Upper lobe of left lung (tissue), 6 donors: ENCODE measurements at regions not wholly inside any gene's neighbourhood (a gene's known extent, or its start where the extent isn't known, plus 50 kb on each side); places are given as distances from the start of the nearest gene placed in this dataset.

Experiments
- ATAC-seq, 2 donors: fragments of 200-7000 bp; cut with Tn5 transposase; one replicate each; pipeline ENCODE4 v1.9.1; 2022; ENCODE audit warnings: mild to moderate bottlenecking in 2 of 2, moderate library complexity in 2 of 2; ENCODE audit not compliant: low FRiP score in 2 of 2
- DNase-seq, 2 donors: peaks; one replicate each; pipeline ENCODE4 v3.0.0-alpha.2; 2019 to 2020
- H3K27ac ChIP-seq, 4 donors: fragments of 200-600 bp; sonication (generic); one replicate each; pipeline ENCODE4 v1.5.1; 2016 to 2019
- H3K27me3 ChIP-seq, 4 donors: fragments of 200-600 bp; sonication (generic); one replicate each; pipeline ENCODE4 v1.5.1; 2017 to 2019
- H3K36me3 ChIP-seq, 4 donors: fragments of 200-600 bp; sonication (generic); one replicate each; pipeline ENCODE4 v1.5.1; 2016 to 2019
- H3K4me1 ChIP-seq, 4 donors: fragments of 200-600 bp; sonication (generic); one replicate each; pipeline ENCODE4 v1.5.1; 2018 to 2019
- H3K4me3 ChIP-seq, 4 donors: fragments of 200-600 bp; sonication (generic); one replicate each; pipeline ENCODE4 v1.5.1; 2017 to 2019; ENCODE audit warnings: mild to moderate bottlenecking in 2 of 4, moderate library complexity in 1 of 4
- H3K9me3 ChIP-seq, 4 donors: fragments of 200-600 bp; sonication (generic); one replicate each; pipeline ENCODE4 v1.5.1; 2018 to 2019
- EP300 ChIP-seq, 4 donors: sonication (generic); formaldehyde crosslinking; IDR thresholded peaks; one replicate each; pipeline ENCODE4 v1.5.1; 2017; ENCODE audit warnings: antibody characterized with exemption in 4 of 4, control low read depth in 2 of 4
- POLR2A ChIP-seq, 4 donors: fragments of 450-650 bp; IDR thresholded peaks; one replicate each; pipeline ENCODE4 v1.5.1; 2016 to 2017; ENCODE audit warnings: antibody characterized with exemption in 4 of 4, mild to moderate bottlenecking in 2 of 4
- POLR2AphosphoS5 ChIP-seq, 2 donors: sonication (generic); formaldehyde crosslinking; IDR thresholded peaks; one replicate each; pipeline ENCODE4 v1.5.1; 2017; ENCODE audit warnings: antibody characterized with exemption in 2 of 2
- WGBS, 2 donors: methylation state at CpG; one replicate each; pipeline ENCODE4 v1.1.5; 2017 to 2018; 5-methylcytosine and 5-hydroxymethylcytosine counted together
- TF ChIP-seq, protein P1 (sequence below), 6 experiments: fragments of 450-650 bp in 4 of 6; fragments of 200-600 bp in 2 of 6; sonication (generic) in 2 of 6; IDR thresholded peaks; one replicate each; pipeline ENCODE4 v1.5.1; 2016 to 2019; ENCODE audit warnings: antibody characterized with exemption in 6 of 6
- donor health status: DM: no; HTN: no; CAD: no; lungs with moderate emphysema.
- donor health status: DM: no; HTN: yes; CAD: no; lungs with severe emphysema.

DNA sequence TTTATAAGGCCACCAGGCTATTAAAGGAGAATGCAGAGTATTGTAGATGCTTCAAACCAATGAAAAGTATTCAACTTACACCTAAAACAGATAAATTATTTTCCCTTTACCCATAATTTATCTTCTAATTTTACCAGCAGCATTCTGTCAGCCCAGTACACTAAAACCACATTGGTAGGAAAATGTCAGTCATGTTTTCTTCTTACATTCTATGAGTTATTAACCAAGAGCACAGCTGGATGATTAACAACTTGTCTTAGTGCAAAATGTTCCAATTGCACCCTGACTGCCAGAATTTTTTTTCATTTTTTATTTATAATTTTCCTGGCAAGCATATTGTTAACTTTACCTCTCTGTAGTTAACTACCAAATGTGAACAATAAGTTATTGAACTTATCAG is 79.0 kb upstream of the WDR75 start:
- Histone ChIP-seq H3K27ac (no peak overlapping the region), H3K4me3 (no peak overlapping the region), H3K4me1 (no peaks in the 10 kb centered on the region), H3K9me3 (no peaks in the 10 kb centered on the region), H3K27me3 (no peaks in the 10 kb centered on the region), H3K36me3 (no peaks in the 10 kb centered on the region)
- ATAC-seq (no peak), DNase-seq (no peak)
- no peak for TF ChIP-seq POLR2A (IDR thresholded peaks at IDR 0.05)
- TF ChIP-seq, protein P1, sequence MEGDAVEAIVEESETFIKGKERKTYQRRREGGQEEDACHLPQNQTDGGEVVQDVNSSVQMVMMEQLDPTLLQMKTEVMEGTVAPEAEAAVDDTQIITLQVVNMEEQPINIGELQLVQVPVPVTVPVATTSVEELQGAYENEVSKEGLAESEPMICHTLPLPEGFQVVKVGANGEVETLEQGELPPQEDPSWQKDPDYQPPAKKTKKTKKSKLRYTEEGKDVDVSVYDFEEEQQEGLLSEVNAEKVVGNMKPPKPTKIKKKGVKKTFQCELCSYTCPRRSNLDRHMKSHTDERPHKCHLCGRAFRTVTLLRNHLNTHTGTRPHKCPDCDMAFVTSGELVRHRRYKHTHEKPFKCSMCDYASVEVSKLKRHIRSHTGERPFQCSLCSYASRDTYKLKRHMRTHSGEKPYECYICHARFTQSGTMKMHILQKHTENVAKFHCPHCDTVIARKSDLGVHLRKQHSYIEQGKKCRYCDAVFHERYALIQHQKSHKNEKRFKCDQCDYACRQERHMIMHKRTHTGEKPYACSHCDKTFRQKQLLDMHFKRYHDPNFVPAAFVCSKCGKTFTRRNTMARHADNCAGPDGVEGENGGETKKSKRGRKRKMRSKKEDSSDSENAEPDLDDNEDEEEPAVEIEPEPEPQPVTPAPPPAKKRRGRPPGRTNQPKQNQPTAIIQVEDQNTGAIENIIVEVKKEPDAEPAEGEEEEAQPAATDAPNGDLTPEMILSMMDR (IDR thresholded peaks at IDR 0.05) = no peak
- no peak for TF ChIP-seq POLR2AphosphoS5 (IDR thresholded peaks at IDR 0.05)
- no peak for TF ChIP-seq EP300 (IDR thresholded peaks at IDR 0.05)

DNA sequence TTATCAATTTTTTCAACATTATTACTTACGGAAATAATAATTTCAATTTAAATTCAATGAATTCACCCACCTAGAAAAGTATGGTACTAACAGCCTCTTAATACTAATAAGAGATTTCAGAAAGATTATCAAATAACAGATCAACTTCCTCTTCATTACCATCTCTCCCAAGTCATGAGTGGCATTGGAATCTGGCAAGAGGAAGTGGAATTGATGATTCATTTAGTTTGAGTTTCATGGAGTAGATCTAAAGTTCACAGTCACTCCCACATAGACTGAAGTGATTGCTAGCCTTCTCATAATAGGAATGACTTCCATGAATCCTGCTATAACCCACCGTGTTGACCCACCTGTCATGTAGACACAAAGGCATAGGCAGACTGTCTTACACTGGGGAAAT is 77.7 kb upstream of the WDR75 start:
- DNase-seq = no peak
- TF ChIP-seq POLR2AphosphoS5 (IDR thresholded peaks at IDR 0.05) (no peak), POLR2A (IDR thresholded peaks at IDR 0.05) (no peak), EP300 (IDR thresholded peaks at IDR 0.05) (no peak)
- TF ChIP-seq, protein P1 (IDR thresholded peaks at IDR 0.05) = no peak
- WGBS, 2 donors = 86 to 87% methylated on average over 2 of the region's 2 CpGs

DNA sequence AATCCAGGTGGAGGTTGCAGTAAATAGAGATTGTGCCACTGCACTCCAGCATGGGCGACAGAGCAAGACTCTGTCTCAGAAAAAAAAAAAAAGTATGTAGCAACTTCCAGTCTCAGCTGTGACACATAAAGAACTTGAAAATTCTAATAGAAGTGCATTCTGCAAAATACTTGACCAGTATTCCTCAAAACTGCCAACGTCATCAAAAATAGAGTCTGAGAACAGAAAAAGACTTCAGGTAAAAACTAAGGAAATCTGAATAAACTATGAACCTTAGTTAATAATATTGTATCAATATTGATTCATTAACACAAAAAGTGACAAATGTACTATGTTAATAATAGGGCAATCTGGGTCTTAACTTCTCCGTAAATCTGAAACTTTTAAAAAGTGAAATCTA is 76.7 kb upstream of the WDR75 start:
- H3K9me3 ChIP-seq = no peaks in the 10 kb centered on the region
- no peak overlapping the region for H3K27ac ChIP-seq
- no peak for DNase-seq
- no peak for ATAC-seq
- 89 to 95% methylated on average over 3 of the region's 3 CpGs for WGBS, 2 donors
- H3K4me3 ChIP-seq = no peak overlapping the region
- no peaks in the 10 kb centered on the region for H3K27me3 ChIP-seq
- H3K36me3 ChIP-seq = no peaks in the 10 kb centered on the region
- TF ChIP-seq, protein P1 (IDR thresholded peaks at IDR 0.05) = no peak
- no peak for TF ChIP-seq POLR2AphosphoS5 (IDR thresholded peaks at IDR 0.05)
- no peak for TF ChIP-seq POLR2A (IDR thresholded peaks at IDR 0.05)
- TF ChIP-seq EP300 (IDR thresholded peaks at IDR 0.05) = no peak
- no peaks in the 10 kb centered on the region for H3K4me1 ChIP-seq

More for the DNA sequence above, 77.7 kb upstream of the WDR75 start:
- Histone ChIP-seq H3K27me3 (no peaks in the 10 kb centered on the region), H3K27ac (no peak overlapping the region), H3K9me3 (no peaks in the 10 kb centered on the region), H3K4me3 (no peak overlapping the region), H3K36me3 (no peaks in the 10 kb centered on the region), H3K4me1 (no peaks in the 10 kb centered on the region)
- ATAC-seq = peak in 1 of 2 donors; percentile 51

DNA sequence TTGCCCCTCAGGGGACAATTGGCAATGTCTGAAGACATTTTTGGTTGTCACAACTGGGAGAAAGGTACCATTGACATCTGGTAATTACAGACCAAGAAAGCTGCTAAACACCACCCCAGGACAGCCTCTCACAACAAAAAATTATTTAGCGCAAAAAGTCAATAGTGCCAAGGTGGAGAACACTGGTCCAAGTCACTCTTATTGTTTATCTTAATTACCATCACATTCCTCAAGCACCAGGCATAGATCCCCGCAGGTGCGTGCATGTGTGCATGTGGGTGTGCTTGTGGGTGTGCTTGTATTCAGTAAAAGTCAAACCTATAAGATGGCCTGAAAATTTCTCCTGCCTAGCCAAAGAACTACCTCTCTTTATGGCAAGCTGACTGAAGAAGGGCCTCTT is 74.9 kb upstream of the WDR75 start:
- no peaks in the 10 kb centered on the region for H3K36me3 ChIP-seq
- H3K9me3 ChIP-seq = no peaks in the 10 kb centered on the region
- ATAC-seq (no peak), DNase-seq (no peak)
- H3K4me3 ChIP-seq = no peak overlapping the region
- no peak overlapping the region for H3K27ac ChIP-seq
- H3K4me1 ChIP-seq = no peaks in the 10 kb centered on the region
- no peak for TF ChIP-seq EP300 (IDR thresholded peaks at IDR 0.05)
- H3K27me3 ChIP-seq = no peaks in the 10 kb centered on the region
- WGBS, 2 donors = 87 to 93% methylated on average over 3 of the region's 3 CpGs

DNA sequence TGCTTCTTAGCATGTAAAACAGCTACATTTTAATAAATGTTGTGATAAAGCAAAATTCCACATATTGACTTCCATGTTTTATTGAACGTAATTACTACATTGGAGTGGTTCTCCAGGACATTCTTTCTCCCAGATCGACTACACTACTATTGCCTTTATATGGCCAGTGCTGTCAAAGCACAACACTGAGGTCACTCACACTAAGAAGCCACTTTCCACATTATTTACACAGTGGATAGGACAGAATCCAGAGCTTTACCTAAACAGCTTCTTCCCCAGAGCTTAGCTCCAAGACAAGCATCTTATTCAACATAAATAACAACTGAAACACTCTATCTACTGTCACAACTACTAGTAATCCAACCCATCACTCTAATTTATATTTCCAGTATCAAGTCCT is 73.9 kb upstream of the WDR75 start:
- H3K27ac ChIP-seq = no peak overlapping the region
- no peak overlapping the region for H3K4me3 ChIP-seq
- ATAC-seq = no peak
- no peaks in the 10 kb centered on the region for H3K9me3 ChIP-seq
- no peak for DNase-seq
- WGBS, 2 donors = 67 to 71% methylated on average over 2 of the region's 2 CpGs
- H3K36me3 ChIP-seq = no peaks in the 10 kb centered on the region
- no peaks in the 10 kb centered on the region for H3K27me3 ChIP-seq
- no peaks in the 10 kb centered on the region for H3K4me1 ChIP-seq
- TF ChIP-seq POLR2AphosphoS5 (IDR thresholded peaks at IDR 0.05) = no peak
- TF ChIP-seq, protein P1 (IDR thresholded peaks at IDR 0.05) = no peak
- TF ChIP-seq EP300 (IDR thresholded peaks at IDR 0.05) = no peak
- no peak for TF ChIP-seq POLR2A (IDR thresholded peaks at IDR 0.05)
